Mammary epithelial cell (primary cell): ENCODE measurements at regions not wholly inside any gene's neighbourhood (a gene's known extent, or its start where the extent isn't known, plus 50 kb on each side); places are given as distances from the start of the nearest gene placed in this dataset.

ENCODE experiments used
- EZH2 ChIP-seq: IDR thresholded peaks from 2 replicates; pipeline ENCODE4 v1.6.1; 2012; ENCODE audit warnings: low read length, inconsistent platforms, borderline replicate concordance
- TF ChIP-seq, protein P1 (sequence below), 2 donors: IDR thresholded peaks in 1 of 2; conservative IDR thresholded peaks in 1 of 2; 2 replicates each; pipeline ENCODE4 v1.5.1; 2011 to 2012; ENCODE audit warnings: inconsistent platforms in 2 of 2, low read length in 2 of 2, mild to moderate bottlenecking in 2 of 2, control low read depth in 1 of 2, low read depth in 1 of 2; ENCODE audit not compliant: insufficient read depth in 1 of 2; ENCODE audit errors: extremely low read depth in 1 of 2

DNA sequence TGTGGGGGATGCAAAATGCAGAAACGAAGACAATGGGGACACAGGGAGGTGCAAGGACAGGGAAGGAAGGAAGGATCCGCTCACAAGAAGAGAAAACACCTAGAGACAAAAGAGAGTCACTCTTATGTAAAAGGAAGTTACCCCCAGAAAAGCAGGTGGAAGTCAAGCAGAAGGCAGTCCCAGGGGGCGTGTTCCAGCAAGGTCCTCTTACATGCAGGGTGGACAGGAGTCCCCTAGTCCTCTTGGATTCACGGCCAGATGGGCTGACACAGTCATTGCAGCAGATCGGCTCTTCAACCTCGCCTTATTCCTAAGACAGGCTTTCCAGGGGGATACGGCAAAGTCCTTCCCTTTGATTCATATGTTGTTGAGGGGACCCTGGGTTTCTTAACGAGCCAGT lies 83.9 kb upstream of the SPATA13 start:
- TF ChIP-seq, protein P1, sequence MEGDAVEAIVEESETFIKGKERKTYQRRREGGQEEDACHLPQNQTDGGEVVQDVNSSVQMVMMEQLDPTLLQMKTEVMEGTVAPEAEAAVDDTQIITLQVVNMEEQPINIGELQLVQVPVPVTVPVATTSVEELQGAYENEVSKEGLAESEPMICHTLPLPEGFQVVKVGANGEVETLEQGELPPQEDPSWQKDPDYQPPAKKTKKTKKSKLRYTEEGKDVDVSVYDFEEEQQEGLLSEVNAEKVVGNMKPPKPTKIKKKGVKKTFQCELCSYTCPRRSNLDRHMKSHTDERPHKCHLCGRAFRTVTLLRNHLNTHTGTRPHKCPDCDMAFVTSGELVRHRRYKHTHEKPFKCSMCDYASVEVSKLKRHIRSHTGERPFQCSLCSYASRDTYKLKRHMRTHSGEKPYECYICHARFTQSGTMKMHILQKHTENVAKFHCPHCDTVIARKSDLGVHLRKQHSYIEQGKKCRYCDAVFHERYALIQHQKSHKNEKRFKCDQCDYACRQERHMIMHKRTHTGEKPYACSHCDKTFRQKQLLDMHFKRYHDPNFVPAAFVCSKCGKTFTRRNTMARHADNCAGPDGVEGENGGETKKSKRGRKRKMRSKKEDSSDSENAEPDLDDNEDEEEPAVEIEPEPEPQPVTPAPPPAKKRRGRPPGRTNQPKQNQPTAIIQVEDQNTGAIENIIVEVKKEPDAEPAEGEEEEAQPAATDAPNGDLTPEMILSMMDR (conservative IDR thresholded peaks at IDR 0.05 in 1 of 2, IDR thresholded peaks at IDR 0.05 in 1 of 2; ENCODE audit: extremely low read depth in 1 of 2, insufficient read depth in 1 of 2, low read depth in 1 of 2, low read length in 2 of 2), result no peak
- no peak for TF ChIP-seq EZH2
